ENCODE measurements at regions not wholly inside any gene's neighbourhood (a gene's known extent, or its start where the extent isn't known, plus 50 kb on each side); places are given as distances from the start of the nearest gene placed in this dataset.
"Not testable (repeated sequence)": the region's sequence is repeated elsewhere in the genome, so short reads cannot be mapped to it uniquely, and the experiment has no call there.

DNA sequence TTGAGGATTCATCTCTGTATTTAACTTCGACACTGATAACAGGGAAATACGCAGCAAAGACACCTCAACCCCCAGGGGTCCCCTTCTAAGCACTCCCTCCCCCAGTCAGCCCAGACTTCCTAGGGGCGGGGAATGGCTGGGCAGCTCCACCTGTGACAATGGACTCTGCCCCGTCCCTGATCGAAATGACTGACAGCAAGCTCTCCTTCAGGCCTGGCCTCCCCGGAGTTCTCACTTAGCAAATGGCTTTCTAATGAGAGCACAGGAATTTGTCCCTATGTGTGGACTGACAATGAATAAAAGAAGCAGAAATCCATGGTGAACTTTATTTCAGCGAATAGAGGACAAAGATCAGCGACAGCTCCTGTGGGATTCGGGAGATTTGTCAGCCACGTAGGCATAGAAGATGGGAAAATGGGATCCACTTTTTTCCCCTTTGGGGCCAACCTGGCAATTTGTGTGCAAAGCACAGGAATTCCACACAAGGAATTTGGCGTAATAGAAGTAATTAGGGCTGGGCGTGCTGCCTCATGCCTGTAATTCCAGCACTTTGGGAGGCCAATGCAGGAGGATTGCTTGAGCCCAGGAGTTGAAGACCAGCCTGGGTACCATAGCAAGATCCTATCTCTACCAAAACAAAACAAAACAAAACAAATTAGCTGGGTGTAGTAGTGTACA is 63.8 kb downstream of the TNFAIP2 start:
- no peak for DNase-seq (ENCODE audit: low read depth)

DNA sequence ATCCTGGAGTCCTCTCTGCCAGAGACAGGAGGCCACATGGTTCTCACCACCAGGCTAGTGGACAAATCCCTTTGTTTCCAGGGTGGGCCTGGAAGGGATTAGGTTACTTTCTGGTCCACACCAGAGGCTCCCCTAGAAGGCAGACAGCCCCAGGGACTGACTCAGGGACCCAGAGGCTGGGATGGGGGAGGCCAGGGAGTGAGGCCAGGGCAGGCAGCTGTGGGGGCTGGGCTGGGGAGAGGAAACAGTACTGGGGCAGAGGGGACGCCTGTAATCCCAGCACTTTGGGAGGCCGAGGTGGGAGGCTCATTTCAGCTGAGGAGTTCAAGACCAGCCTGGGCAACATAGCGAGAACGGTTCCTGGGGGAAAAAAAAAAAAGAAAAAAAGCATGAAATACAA is 64.7 kb downstream of the TNFAIP2 start:
- no peak for DNase-seq (ENCODE audit: low read depth)

DNA sequence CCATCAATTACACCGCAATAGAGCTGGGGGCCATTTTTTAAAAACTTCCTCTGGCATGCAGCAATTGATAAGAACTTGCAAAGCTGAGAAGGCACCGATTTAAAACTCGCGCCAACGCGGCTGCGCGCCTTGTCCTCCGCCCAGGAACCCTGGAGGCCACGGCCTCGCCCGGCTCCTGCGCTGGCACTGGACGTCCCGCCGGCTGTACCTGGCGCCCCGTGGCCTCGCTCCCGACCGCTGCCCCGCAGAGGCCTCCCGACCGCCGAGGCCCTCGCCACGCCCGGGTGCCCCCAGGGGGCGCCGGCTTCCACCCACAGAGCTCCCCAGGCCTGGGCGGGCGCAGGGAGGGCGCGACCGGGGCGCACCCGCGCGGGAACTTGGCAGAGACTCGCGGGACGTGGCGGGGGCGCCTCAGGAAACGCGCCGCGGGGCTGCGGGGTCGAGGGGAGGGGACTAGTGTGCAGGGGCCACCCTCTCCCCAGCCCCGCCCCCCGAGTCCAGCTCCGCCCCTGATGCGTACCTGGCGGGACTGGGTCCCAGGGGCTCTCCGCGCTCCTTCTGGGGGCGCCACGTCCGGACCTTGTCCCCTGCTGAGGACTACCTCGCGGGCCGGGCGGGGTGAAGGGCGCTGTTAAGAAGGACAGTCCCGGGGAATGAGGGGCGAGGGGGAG is 65.7 kb downstream of the TNFAIP2 start:
- DNase-seq (ENCODE audit: low read depth) = peak; percentile 2

DNA sequence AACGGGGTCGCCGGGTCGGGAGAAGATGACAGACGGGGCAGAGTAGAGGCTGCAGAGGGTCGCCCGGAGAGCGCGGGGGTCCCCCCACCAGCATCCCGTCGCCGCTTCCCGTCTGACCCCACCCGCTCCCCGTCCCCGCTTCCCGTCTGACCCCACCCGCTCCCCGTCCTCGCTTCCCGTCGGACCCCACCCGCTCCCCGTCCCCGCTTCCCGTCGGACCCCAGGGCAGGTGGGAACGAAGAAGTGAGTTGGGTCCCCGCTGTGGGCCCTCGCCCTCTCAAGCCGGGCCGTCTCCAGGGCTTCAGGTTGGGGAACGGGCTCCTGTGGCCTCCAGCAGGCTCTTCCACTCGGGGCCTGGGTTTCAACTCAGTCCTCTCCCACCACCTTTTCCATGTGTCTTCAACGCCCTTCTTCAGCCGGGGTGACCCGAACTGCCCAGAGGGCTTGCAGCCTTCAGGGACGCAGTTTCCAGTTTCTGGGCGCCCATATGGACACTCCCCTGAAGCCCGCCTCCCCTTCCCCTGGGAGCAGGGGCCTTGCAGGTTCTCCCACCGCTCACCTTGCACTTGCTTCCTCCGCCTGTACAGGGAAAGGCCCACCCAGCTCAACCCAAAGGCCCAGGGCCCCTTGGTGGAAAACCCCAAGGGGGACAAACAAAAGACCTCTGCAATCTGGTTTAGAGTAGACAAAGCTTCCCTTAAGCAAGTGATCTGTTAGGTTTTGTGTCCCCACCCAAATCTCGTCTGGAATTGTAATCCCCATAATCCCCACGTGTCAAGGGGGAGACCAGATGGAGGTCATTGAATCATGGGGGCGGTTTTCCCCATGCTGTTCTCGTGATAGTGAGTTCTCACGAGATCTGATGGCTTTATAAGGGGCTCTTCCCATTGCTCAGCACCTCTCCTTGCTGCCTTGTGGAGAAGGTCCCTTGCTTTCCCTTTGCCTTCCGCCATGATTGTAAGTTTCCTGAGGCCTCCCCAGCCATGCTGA is 66.5 kb downstream of the TNFAIP2 start:
- DNase-seq (ENCODE audit: low read depth) = no peak

DNA sequence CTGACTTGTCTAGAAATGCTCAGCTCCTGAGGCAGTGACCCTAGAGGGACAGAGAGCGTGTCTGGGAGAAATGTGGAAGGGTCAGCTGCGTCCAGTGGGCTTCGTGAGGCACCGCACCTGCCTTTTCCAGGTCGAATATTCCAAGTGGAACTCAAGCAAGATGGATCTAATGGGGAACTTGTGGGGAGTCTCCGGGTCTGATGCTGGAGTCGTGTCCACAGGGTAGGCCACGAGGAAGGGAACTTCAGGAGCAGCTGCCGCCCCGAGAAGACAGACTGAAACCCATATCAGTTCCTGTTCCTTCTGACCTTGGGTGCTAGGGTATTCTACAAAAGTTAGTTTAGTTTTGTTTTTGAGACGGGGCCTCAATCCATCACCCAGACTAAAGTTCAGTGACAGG is 67.5 kb downstream of the TNFAIP2 start:
- no peak for DNase-seq (ENCODE audit: low read depth)

DNA sequence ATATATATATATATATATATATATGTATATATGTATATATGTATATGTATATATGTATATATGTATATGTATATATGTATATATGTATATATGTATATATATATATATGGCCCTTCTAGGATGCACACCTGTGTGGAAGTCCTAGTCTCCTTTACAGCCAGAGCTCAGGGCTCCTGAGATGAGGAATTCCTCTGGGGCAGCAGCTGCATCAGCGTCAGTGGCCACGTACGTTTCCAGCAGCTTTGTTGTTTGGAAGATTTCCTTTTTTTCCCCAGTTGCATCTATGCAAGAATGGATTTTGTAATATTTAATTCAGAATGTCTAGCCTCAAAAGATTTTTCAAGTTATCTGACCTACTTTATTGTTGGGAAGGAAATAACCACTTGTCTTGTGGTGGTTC is 68.6 kb downstream of the TNFAIP2 start:
- no peak for DNase-seq (ENCODE audit: low read depth)

DNA sequence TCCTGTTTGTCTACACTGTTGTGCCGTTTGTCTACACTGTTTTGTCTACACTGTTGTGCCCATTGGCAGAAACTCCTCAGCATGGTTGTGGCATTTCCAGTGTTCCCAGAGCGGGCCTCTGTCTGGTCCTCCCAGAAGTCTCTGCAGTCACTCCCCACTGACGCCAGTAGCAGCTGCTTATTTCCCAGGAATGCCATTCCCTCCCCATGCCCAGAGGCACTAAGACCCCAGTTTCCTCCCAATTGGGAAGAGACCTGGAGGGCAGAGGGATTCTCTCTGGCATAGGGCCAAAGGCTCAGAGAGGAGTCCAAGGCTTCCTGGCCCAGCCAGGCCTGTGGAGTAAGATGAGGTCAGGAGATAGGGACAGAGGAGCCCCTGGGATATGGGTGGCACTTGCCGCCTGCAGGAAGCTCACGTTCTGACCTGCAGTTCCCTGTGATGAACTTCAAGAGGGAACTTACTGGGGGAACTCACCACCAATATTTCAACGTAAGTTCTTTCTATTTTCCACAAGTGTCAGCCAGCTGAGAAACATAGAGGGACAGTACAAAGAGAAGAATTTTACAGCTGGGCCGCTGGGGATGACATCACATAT is 69.1 kb downstream of the TNFAIP2 start:
- no peak for DNase-seq (ENCODE audit: low read depth)

DNA sequence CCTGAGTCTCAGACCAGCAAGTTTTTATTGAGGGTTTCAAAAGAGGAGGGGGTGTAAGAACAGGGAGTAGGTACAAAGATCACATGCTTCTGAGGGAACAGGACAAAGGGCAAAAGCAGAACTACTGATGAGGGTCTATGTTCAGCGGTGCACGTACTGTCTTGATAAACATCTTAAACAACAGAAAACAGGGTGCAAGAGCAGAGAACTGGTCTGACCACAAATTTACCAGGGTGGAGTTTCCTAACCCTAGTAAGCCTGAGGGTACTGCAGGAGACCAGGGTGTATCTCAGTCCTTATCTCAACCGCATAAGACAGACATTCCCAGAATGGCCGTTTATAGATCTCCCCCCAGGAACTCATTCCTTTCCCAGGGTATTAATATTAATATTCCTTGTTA is 69.6 kb downstream of the TNFAIP2 start:
- not testable (repeated sequence) for DNase-seq (ENCODE audit: low read depth)

DNA sequence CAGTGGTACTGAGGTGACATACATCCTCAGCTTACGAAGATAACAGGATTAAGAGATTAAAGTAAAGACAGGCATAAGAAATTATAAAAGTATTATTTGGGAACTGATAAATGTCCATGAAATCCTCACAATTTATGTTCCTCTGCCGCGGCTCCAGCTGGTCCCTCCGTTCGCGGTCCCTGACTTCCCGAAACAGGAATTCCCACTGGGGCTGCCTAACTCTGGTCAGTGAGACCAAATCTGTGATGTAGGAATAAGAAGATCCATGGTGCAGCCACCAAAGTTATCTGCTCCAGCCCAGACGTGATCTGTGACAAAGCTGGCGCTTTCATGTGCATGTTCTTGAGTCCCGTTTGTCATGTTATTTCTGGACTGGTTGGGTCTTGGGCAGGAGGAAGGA is 70.2 kb downstream of the TNFAIP2 start:
- not testable (repeated sequence) for DNase-seq (ENCODE audit: low read depth)

DNA sequence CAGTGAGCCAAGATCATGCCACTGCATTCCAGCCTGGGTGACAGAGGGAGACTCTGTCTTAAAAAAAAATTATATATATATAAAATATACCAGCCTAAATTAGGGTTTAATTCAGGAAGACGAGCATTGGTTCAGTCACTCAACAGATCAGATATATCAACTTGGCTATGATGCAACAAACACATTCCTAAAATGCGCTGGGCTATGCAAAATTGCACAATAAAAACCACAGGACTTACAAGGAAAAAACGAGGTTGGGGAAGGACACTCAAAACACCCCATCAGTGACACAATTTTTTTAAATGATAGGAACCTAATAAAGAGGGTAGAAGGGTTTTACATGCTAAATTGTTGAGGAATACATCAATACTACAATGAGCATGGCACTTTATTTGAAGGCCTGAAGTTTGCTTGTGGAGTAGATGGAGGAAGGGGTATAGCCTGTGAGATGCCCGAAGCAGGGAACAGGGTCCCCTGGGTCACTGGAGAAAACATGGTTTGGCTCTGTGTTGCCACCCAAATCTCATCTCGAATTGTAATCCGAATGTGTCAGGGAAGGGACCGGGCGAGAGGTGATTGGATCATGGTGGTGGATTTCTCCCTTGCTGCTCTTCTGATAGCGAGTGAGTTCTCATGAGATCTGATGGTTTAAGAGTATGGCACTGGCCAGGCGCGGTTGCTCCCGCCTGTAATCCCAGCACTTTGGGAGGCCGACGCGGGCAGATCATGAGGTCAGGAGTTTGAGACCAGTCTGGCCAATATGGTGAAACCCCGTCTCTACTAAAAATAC is 71.2 kb downstream of the TNFAIP2 start:
- DNase-seq (ENCODE audit: low read depth) = no peak

DNA sequence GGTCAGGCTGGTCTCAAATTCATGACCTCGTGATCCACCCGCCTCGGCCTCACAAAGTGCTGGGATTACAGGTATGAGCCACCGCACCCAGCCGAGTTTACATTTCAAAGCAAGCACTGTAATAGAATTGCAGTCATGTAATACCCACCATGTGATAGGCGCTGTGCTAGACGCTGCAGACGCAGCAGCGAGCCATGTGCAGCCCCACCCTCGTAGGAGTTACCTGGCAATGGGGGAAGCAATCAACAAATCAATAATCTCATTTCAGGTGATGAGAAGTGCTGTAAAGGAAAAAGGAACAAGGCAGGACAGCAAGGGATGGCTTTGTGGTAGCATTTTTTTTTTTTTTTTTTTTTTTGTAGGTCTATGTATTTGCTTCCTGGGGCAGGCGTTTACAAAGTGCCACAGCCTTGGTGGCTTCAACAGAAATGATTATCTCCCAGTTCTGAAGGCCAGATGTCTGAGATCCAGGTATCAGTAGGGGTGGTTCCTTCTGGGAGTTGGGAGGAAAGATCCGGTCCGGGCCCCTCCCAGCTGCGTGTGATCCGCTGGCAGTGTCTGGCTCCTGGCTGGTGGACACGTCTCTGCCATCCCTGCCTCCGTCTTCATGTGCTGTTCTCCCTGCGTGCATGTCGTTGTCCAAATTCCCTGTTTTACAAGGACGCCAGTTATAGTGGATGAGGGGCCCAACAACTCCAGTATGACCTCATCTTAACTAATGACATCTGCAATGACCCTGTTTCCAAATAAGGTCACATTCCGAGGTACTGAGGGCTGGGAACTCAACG is 72.8 kb downstream of the TNFAIP2 start:
- no peak for DNase-seq (ENCODE audit: low read depth)

DNA sequence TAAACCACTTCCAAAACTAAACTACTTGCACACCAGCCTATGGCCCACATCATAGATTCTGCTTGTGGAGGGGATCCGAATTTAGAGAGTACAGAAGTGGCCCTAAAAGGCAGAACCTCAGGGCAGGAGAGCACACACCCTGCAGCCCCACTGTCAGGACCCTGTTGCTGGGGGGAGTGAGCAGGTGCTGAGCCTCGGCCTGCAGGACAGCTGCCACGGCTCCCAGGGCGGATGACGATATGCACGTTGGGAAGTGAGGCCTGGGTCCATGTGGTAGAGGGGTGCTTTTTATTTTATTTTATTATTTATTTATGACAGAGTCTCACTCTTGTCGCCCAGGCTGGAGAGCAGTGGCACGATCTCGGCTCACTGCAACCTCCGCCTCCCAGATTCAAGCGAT is 73.5 kb downstream of the TNFAIP2 start:
- no peak for DNase-seq (ENCODE audit: low read depth)

DNA sequence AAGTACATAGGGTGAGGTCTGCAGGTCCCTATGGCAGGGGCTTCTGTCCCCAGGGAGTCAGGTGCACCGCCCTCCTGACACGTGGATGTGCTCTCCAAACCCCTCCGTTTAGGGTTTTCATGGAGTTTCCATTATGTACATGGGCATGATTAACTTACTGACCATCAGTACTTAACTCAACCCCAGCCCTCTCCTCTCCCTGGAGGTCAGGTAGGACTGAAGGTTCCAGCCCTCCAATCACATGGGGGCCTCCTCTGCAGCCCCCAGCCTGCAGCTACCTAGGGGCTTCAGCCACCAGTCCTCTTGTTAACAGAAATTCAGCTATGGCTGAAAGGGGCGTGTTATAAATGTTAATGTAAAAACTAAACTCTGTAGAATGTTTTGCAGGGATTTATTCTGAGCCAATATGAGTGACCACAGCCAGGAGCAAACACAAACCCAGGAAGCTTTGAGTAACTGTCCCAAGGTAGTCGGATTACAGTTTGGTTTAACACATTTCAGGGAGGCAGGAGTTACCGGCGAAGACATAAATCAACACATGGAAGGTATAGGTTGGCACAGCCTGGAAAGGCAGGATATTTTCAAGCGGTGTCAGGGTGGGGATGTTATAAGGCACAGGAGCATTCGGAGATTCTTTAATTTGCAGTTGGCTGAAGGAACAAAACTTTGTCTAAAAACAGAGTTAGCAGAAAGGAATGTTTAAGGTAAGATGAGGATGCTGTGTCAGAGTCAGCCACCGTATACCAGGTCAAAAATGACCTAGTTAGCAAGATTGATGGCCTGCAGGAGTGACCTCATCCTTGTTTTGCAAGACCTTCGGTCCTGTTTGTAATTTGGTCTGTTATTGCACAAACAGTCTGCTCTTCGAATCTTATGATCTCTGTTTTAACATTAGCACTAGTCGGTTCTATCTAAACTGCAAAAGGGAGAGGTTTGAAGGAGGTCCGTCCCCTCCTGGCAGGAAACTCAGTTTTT is 75.2 kb downstream of the TNFAIP2 start:
- DNase-seq (ENCODE audit: low read depth) = no peak

DNA sequence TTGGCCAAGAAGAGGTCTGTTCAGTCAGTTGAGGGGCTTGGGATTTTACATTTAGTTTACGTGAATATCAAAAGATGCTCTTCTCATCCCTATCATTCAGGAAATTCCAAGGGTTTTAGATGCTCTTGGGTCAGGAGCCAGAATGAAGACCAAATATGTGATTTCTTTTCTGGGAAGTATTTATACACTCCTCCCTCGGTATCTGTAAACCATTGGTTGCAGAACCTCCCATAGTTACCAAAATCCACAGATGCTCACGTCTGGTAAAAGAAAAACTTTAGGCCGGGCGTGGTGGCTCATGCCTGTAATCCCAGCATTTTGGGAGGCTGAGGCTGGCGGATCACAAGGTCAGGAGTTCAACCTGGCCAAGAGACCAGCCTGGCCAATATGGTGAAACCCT is 75.9 kb downstream of the TNFAIP2 start:
- no peak for DNase-seq (ENCODE audit: low read depth)

DNA sequence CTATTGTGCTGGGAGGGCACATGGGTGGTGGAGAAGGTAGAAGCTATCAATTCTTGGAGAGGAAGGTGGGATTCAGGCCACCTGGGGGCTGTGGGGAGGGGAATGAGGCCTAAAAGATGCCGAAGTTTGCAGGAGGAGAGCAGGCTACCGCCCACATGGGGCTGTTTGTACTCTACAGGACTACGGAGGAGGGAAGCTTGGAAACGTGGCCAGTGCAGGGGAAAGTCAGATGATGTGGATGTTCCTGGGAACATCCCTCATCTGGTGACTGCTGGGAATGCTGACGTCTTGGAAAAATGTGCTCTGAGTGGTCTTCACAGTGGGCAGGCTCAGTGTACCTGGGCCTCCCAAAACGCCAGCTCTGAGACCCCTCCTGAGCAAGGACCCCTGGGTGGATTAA is 78.5 kb downstream of the TNFAIP2 start:
- DNase-seq (ENCODE audit: low read depth) = no peak

DNA sequence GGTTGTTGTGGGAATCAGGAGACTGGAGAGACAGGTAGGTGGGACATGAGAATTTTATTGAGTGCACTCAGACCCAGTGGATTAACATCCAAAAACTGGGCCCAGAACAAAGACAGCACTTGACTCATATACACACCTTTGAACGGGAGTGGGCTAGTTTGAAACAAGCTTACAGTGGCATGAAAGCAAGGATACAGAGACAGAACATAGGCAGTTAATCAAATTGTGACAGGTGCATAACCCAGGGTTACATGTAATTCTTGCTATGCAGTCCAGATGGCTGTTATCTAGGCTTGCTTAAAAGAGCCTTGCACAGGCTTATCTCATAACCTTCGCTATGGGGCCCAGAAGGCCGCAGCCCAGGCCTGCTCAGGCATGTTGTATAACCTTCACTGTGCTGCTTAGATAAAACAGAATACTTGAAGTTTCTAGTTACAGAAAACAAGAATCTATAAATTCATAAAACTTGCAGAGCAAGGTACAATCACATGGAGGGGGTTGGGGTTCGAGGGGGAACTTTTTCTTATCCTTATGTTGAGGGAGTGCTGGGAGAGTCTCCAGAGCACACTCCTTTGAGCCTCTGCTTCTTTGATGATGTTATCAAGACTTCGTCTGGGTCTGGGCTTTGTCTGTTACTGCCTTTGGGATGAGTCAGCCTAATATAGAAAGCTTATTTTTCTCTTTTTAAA is 81.7 kb downstream of the TNFAIP2 start:
- DNase-seq (ENCODE audit: low read depth) = no peak

DNA sequence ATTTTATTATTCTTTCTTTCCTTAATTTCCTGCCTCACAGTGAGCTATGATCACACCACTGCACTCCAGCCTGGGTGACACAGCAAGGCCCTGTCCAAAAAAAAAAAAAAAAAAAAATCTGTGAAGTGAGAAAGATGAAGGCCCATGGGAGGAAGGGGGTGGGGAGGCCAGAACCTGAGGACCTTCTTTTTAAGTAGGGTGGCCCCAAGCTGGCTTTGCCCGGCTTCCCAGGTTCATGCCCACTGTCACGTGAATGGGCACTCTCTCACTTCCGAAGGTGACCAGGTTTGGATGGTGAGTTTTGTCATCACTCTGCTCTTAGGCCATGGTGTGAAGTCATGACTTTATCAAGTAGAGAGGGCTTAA is 82.3 kb downstream of the TNFAIP2 start:
- no peak for DNase-seq (ENCODE audit: low read depth)

DNA sequence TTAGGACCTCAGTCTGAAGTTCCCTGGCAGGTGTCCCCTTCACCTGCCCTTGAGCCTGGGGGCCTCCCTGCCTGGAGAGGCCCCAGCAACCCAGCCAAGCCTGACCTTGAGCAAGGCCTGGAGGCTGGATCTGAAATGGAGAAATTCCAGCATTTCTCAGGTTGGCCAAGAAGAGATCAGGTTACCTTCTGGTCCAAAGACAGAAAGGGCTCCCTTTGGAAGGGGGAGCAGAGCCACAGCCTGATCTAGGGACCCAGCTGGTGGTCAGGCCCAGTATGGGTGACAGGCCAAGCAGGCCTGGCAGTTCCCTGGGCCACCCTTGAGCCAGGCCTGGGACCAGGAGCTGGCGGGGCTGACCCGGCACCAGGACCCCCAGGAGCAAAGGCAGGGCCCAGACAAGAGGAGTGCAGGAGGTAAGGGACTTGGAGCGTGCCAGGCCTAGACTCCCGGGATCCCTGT is 82.8 kb downstream of the TNFAIP2 start:
- no peak for DNase-seq (ENCODE audit: low read depth)

DNA sequence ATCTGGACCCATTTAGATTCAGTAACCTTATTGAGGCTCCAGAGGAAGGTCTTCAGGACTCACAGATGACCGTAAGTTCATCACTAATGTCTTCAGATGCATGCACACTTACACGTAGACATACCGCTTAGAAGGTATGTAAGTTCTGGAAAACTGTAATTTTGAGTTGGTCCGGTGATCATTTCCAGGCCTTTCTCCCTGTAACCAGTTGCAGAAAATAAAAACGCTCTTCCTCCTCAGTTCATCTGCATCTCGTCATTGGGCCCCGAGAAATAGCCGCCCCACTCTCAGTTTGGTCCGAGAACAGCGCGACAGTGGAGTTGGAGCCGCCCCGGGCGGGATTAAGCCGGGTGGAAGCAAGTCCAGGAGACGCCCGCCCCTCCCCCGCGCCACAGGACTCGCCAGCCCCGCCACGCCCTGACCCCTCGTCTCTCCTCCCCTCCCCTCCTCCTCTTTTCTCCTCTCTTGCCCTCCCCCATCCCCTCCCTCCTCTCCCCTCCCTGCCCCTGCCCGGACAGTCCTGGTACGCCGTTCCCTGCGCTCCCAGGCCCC is 83.7 kb downstream of the TNFAIP2 start:
- no peak for DNase-seq (ENCODE audit: low read depth)
